ENCODE measurements at regions not wholly inside any gene's neighbourhood (a gene's known extent, or its start where the extent isn't known, plus 50 kb on each side); places are given as distances from the start of the nearest gene placed in this dataset.
"Not testable (repeated sequence)": the region's sequence is repeated elsewhere in the genome, so short reads cannot be mapped to it uniquely, and the experiment has no call there.

DNA sequence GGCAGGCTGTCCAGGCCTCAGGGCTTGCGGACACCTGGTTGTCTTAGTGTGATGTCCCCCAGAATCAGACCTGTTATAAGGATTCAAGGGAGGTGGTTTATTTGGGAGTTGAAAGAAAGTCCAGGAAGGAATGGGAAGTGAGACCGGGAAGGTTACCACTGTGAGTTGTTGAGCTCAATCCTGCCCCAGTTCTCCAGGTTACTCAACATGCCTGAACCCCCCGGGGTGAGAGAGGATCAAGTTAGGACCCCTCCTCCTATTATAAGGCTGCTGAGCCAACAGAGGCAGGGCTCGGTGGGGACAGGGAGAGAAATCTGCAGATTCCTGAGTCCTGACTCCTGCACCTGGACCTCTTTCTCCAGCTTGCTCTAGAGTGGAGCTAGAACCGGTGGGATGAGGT is 86.4 kb downstream of the MRM1 start:
- TF ChIP-seq, protein P1, sequence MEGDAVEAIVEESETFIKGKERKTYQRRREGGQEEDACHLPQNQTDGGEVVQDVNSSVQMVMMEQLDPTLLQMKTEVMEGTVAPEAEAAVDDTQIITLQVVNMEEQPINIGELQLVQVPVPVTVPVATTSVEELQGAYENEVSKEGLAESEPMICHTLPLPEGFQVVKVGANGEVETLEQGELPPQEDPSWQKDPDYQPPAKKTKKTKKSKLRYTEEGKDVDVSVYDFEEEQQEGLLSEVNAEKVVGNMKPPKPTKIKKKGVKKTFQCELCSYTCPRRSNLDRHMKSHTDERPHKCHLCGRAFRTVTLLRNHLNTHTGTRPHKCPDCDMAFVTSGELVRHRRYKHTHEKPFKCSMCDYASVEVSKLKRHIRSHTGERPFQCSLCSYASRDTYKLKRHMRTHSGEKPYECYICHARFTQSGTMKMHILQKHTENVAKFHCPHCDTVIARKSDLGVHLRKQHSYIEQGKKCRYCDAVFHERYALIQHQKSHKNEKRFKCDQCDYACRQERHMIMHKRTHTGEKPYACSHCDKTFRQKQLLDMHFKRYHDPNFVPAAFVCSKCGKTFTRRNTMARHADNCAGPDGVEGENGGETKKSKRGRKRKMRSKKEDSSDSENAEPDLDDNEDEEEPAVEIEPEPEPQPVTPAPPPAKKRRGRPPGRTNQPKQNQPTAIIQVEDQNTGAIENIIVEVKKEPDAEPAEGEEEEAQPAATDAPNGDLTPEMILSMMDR (conservative IDR thresholded peaks at IDR 0.05; ENCODE audit: low read depth) = no peak
- POLR2A ChIA-PET (ENCODE audit: low non-redundant PET) = no interaction called here
- CTCF ChIA-PET = interaction anchor here (0.6 kb wide), 1 partner anchor 19 kb away, joined by 3 read pairs; no protein-coding TSS in a partner anchor
- no peak overlapping the region for H3K27ac ChIP-seq
- DNase-seq (ENCODE audit: low spot score) = no peak

DNA sequence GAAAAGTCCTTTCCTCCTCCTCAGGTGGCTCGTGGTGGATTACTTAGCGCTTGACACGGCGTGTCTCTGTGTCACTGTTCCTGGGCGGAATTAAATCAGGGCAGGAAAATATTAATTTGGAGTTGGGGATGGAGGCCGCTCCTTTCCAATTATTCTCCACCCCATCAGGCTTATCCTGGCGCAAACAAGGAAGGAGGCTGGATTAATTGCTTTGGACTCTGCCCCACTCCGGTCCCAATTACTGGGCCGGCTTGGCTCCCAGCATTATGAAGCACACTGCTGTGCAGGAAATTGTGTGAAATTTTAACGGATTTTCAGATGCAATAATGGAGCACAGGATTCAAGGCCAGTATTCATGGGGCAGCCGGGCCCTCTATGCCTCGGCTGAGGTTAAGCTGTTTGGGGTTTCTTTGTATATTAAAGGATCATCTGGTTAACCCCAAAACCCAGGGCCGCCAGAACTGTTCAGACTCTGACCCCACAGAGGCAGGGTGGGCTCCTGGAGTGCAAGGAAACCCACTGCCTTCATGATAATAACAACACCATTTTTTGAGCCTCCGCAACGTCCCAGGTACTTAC is 87.8 kb downstream of the MRM1 start:
- TF ChIP-seq, protein P1 (conservative IDR thresholded peaks at IDR 0.05; ENCODE audit: low read depth) = no peak
- ChIA-PET POLR2A (ENCODE audit: low non-redundant PET) (no interaction called here), CTCF (interaction anchor here (0.6 kb wide), 1 partner anchor 1045 kb away, joined by 4 read pairs; no protein-coding TSS in a partner anchor)
- no peak for DNase-seq (ENCODE audit: low spot score)
- H3K27ac ChIP-seq = no peak overlapping the region

DNA sequence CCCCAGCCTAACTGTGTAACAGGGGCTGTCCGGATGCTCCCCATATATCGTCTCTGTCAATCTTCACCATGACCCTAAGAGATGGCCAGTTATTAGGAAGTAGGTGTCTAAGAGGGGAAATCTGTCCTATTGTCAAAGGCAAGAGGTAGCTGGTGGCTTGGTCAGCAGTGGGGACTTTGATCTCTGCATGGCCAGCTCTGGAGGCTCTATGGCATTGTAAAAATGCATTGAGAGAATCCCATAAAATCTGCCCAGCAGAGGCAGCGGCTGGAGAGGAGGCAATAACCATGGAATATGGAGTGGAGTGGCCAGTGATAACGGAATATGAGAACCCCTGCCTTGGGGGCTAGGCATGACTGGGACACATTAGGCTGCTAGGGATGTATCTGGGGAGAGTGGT is 88.8 kb downstream of the MRM1 start:
- no peak overlapping the region for H3K27ac ChIP-seq
- no peak for DNase-seq (ENCODE audit: low spot score)
- CTCF ChIA-PET = interaction anchor here (0.6 kb wide), 1 partner anchor 377 kb away, joined by 3 read pairs; no protein-coding TSS in a partner anchor
- TF ChIP-seq, protein P1 (conservative IDR thresholded peaks at IDR 0.05; ENCODE audit: low read depth) = no peak
- POLR2A ChIA-PET (ENCODE audit: low non-redundant PET) = no interaction called here

DNA sequence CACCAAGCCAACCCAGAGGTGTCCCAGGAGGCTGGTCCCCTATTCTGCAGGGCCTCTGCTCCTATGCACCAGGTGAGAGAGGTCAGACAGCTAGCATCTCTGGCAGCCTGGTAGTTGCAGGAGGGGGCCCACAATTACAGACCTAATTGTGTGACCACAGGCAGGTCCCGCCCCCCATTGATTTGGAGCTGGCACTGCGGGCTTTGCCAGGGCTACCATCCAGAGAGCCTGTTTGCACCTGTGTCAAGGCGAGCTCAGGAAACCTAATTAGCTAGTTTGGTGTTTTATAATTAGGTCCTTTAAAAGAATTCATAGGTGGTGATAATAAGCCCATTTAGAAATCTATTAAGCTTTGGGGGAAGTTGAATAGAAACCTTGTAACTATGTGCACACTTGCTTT is 90.2 kb downstream of the MRM1 start:
- CTCF ChIA-PET = no interaction called here
- DNase-seq (ENCODE audit: low spot score) = no peak
- no peak overlapping the region for H3K27ac ChIP-seq

DNA sequence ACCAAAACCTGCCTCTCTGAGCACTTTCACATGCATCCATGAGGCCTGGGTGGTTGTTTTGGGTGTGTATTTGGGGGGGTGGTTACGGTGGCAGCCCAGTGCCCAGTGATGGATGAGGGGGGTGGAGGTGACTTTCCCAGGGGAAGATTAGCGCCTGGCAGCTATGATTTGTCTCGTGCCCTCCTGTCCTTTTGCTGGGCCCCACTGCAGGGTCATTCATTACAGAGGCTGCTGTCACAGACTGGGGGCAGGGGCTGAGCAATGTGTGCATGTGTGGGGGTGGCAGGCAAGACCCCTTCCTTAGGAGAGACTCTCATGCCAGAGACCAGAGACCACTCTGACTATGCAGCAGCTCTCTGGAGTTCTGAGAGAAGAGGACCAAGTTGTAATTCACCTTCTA is 93.7 kb downstream of the MRM1 start:
- POLR2A ChIA-PET (ENCODE audit: low non-redundant PET) = no interaction called here
- DNase-seq (ENCODE audit: low spot score) = no peak
- TF ChIP-seq, protein P1 (conservative IDR thresholded peaks at IDR 0.05; ENCODE audit: low read depth) = no peak
- H3K27ac ChIP-seq = no peak overlapping the region
- CTCF ChIA-PET = no interaction called here

More for the DNA sequence above, 90.2 kb downstream of the MRM1 start:
- POLR2A ChIA-PET (ENCODE audit: low non-redundant PET) = no interaction called here
- TF ChIP-seq, protein P1 (conservative IDR thresholded peaks at IDR 0.05; ENCODE audit: low read depth) = no peak

DNA sequence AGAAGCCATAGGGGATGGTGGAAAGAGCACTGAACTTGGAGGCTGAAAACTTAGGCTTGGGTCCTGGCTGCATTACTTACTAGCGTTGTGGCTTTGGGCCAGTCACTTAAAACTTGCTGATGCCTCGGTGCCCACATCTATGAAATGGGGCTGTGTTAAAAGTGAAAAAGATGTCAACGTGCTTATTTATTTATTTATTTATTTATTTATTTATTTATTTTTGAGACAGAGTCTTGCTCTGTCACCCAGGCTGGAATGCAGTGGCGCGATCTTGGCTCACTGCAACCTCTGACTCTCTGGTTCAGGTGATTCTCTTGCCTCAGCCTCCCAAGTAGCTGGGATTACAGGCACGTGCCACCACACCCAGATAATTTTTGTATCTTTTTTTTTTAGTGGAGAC is 94.3 kb downstream of the MRM1 start:
- POLR2A ChIA-PET (ENCODE audit: low non-redundant PET); H3K27ac ChIP-seq; DNase-seq (ENCODE audit: low spot score): not testable (repeated sequence)
- CTCF ChIA-PET = interaction anchor here (0.6 kb wide), 1 partner anchor 129 kb away, joined by 4 read pairs; no protein-coding TSS in a partner anchor

DNA sequence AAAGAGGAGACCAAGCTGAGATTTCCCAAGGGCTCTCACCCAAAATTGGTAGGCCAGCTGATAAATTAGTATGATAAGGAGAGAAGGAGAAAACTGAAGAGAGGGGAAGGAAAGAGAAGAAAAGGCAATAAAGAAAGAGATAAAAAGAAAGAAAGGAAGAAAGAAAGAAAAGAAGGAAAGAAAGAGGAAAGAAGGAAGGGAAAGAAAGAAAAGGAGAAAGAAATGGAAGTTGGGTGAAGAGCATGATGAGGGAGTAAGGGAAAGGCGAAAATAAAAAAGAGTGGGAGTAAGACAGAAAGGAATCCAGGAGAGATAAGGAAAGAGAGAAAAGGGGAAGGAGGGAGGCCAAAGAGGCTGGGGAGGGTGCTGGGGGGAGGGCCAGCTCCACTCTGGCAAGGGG is 95.4 kb downstream of the MRM1 start:
- ChIA-PET CTCF (interaction anchor here (0.7 to 0.8 kb wide), 2 partner anchors 29 to 1023 kb away, joined by 4 read pairs; no protein-coding TSS in a partner anchor), POLR2A (ENCODE audit: low non-redundant PET) (no interaction called here)
- no peak for DNase-seq (ENCODE audit: low spot score)
- TF ChIP-seq, protein P1 (conservative IDR thresholded peaks at IDR 0.05; ENCODE audit: low read depth) = no peak
- H3K27ac ChIP-seq = no peak overlapping the region

Measured in RWPE1 (cell line).